Activated CD8-positive, alpha-beta memory T cell treated with anti-CD3 and anti-CD28 coated beads for 48 hours (primary cell): ENCODE measurements at regions not wholly inside any gene's neighbourhood (a gene's known extent, or its start where the extent isn't known, plus 50 kb on each side); places are given as distances from the start of the nearest gene placed in this dataset.

Source experiments
- DNase-seq, 3 experiments: peaks; one replicate each; pipeline ENCODE4 v3.0.0-alpha.2; 2020; ENCODE audit warnings: low read depth in 2 of 3, low spot score in 2 of 3

- DNase-seq = no peak
These were observed 251.8 kb upstream of the NFE2L3 start for GRCh38 chr7:25900245-25900644.

- no peak for DNase-seq
These were observed 251.1 kb upstream of the NFE2L3 start for GRCh38 chr7:25900877-25901276.

- no peak for DNase-seq
These were observed 250.3 kb upstream of the NFE2L3 start for GRCh38 chr7:25901658-25902057.

GRCh38 chr7:25906003-25906402, 246.0 kb upstream of the NFE2L3 start:
- no peak for DNase-seq

- DNase-seq = no peak
These were observed 245.2 kb upstream of the NFE2L3 start for GRCh38 chr7:25906760-25907159.

GRCh38 chr7:25907214-25907613, 244.8 kb upstream of the NFE2L3 start:
- no peak for DNase-seq

GRCh38 chr7:25907731-25908130, 244.3 kb upstream of the NFE2L3 start:
- DNase-seq = no peak

- no peak for DNase-seq
These were observed 243.6 kb upstream of the NFE2L3 start for GRCh38 chr7:25908154-25908949.

GRCh38 chr7:25911738-25912607, 240.0 kb upstream of the NFE2L3 start:
- no peak for DNase-seq

- DNase-seq = no peak
These were observed 238.3 kb upstream of the NFE2L3 start for GRCh38 chr7:25913598-25914224.

- DNase-seq = no peak
These were observed 233.3 kb upstream of the NFE2L3 start for GRCh38 chr7:25918731-25919130.

GRCh38 chr7:25922296-25922695, 229.7 kb upstream of the NFE2L3 start:
- no peak for DNase-seq

- no peak for DNase-seq
These were observed 228.1 kb upstream of the NFE2L3 start for GRCh38 chr7:25923741-25924460.

GRCh38 chr7:25926009-25926408, 226.0 kb upstream of the NFE2L3 start:
- no peak for DNase-seq

- DNase-seq = no peak
These were observed 225.5 kb upstream of the NFE2L3 start for GRCh38 chr7:25926451-25926850.

- DNase-seq = no peak
These were observed 224.9 kb upstream of the NFE2L3 start for GRCh38 chr7:25926891-25927625.

GRCh38 chr7:25927626-25927978, 224.4 kb upstream of the NFE2L3 start:
- no peak for DNase-seq

- no peak for DNase-seq
These were observed 223.3 kb upstream of the NFE2L3 start for GRCh38 chr7:25928549-25929330.

- DNase-seq = no peak
These were observed 222.6 kb upstream of the NFE2L3 start for GRCh38 chr7:25929448-25929847.
